ENCODE measurements at regions not wholly inside any gene's neighbourhood (a gene's known extent, or its start where the extent isn't known, plus 50 kb on each side); places are given as distances from the start of the nearest gene placed in this dataset.
"Not testable (repeated sequence)": the region's sequence is repeated elsewhere in the genome, so short reads cannot be mapped to it uniquely, and the experiment has no call there.

DNA sequence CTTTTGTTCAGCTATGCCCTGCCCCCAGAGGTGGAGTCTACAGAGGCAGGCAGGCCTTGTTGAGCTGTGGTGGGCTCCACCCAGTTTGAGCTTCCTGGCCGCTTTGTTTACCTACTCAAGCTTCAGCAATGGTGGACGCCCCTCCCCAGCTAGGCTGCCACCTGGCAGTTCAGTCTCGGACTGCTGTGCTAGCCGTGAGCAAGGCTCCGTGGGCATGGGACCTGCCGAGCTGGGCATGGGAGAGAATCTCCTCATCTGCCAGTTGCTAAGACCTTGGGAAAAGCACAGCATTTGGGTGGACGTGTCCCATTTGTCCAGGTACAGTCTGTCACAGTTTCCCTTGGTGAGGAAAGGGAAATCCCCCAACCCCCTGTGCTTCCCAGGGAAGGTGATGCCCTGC lies 270.0 kb upstream of the TCERG1L start:
- not testable (repeated sequence) for DNase-seq (ENCODE audit: low spot score)

DNA sequence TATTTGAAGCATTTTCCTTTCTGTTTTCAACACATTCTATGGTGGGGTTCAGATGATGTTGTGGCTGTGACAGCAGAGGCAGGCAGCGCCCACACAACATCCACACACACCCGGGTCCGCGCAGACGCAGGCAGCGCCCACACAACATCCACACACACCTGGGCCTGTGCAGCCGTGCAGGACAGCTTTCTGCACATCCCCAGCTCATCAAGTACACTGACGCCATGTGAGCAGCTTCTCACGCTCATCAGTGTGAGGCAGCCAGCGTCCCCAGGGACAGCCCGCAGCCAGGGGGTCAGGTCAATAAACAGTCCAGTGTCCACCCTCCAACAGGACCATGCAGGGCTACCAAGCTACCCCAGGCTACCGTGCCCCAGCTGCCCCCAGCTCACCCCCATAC lies 272.8 kb upstream of the TCERG1L start:
- DNase-seq (ENCODE audit: low spot score) = no peak

DNA sequence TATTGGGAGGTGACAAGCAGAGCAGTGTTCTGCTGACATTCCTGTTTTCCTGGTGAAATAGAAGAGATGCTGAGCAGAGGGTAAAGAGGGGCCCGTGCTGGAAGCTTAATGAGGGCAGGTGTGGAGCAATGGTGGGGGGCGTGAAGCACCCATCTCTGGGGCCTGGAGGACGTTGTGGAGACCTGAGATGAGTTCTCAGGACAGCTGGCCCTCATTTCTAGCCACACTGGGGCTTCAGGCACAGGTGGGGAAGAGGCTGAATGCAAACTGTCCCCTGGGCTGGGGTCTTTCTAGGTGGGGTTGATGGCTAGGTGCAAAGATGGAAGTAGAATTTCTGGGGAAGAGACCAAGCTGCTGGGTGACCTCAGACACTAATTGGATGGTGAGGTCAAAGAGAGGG lies 274.2 kb upstream of the TCERG1L start:
- no peak for DNase-seq (ENCODE audit: low spot score)

DNA sequence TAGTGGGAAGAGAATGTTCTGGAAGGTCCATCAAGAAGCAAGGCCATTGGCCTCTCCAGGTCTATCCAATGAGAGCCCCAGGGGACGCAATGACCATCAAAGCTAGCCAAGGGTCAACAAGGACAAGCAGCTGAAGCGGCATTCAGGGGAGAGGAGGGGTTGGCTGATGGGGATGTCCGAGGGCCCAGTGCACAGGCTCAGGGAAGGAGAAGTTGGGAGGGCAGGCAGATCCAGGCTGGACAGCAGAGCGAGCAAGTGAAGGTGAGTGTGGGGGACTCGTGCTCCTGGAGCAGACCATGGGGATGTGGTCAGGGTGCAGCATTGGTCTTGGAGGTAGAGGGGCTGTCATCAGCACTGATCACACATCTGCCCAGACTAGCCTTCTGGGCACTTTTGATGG lies 275.4 kb upstream of the TCERG1L start:
- DNase-seq (ENCODE audit: low spot score) = no peak

DNA sequence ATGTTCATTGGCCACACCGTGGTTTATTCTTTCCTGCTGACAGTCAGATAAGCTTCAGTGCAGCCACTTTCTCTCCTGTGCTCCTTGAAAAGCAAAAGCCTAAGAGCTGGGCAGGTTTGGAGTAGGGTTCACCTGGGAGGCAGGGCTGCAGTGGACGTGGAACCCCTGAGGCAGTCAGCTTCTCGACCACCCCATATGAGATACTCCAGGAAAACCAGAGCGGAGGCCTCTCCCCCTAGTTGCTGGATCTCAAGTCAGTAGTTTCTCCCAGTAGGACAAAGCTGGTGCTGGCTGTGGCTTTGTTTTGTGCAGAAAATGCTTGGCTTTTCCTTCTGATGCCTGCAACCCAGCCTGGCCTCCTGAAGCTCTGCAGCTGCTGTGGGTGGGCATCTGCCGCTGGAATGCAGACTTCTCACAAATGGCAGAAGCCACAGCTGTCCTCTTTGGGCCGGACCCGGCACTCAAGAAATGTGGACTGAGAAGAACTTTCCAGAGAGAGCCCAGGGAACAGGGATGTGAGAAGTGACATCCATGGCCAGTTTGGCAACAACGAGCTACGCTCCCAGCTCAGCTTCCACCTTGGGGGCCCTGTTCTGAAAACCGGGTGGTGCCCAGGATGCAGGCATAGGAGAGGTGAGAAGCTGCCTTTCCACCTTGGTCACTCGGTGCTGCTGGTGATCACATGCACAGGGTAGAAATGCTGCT lies 276.6 kb upstream of the TCERG1L start:
- no peak for DNase-seq (ENCODE audit: low spot score)

DNA sequence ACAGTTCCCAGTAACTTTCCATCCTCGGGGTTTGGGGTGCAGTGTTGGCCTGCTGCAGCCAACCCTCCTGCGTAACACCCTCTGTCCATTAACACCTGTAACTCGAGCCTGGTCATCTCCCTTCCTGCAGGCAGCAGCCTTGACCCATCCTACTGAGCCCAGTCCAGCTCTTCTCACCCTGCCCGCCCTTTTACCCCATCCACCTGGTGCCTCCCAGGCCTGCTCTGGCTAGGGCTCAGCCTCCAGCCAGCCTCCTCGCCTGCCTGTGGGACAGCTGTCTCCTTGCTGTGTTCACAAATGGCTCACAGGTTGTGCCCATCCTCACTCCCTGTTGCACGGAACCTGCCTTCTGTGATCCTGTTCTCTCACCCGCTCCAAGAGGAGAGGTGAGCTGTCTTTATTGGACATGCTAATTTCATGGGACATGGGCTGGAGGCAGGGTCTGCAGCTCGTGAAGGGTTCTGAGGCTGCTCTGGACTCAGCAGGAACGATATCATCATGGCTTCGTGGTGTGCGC lies 277.2 kb upstream of the TCERG1L start:
- DNase-seq (ENCODE audit: low spot score) = no peak

DNA sequence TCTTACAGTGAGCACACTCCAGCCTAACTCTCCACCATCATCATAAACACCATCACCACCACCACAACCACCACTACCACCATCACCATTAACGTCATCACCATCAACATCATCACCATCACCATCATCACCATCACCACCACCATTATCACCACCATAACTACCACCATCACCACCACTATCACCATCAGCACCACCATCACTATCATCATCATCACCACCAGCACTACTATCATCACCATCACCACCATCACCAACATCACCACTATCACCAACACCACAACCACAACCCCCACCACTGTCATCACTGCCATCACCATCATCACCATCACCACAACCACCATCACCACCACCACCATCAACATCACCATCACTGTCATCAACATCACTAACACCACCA lies 279.0 kb upstream of the TCERG1L start:
- DNase-seq (ENCODE audit: low spot score) = no peak

DNA sequence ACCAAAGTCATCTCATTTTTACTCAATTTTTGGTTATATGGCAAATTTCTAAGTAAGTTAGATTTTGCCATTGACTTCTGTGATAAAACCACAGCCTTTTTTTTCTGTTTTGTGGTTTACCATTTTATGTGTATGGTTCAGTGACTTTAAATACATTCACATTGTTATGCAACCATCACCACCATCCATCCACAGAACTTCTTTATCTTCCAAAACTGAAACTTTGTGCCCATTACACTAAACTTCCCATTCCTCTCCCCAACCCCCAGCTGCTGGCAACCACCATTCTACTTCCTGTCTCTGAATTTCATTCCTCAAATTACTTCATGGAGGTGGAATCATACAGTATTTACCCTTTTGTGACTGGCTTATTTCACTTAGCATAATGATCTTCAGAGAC lies 280.4 kb upstream of the TCERG1L start:
- DNase-seq (ENCODE audit: low spot score) = no peak

DNA sequence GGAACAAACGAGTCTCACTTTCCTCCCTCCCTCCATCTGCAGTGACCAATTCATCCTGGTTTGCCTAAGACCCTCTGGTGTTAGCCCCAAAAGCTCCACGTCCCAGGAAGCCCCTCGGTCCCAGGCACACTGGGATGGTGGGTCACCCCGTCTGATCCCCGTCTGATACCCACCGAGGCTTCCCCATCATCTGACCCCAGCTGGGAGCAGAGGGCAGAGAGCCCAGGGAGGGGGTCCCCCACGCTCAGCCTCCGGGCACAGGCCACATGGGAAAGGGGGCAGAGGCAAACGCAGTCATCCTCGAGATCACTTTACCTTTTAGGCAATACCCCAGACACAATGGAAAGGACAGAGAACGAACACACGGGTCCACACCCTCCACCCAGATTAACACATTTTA lies 291.6 kb upstream of the PPP2R2D start:
- no peak for DNase-seq (ENCODE audit: low spot score)

DNA sequence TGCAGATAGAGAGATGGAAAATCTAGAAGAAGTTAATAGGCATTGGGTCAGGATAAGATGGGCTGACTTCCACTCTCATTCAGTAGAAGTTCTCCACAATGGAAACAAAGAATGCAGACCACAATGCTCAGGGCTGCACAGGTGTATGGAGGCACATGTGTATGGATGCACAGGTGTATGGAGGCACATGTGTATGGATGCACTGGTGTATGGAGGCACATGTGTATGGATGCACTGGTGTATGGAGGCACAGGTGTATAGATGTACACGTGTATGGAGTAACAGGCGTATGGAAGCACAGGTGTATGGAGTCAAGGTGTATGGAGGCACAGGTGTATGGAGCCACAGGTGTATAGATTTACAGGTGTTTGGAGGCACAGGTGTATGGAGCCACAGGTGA lies 285.7 kb upstream of the PPP2R2D start:
- DNase-seq (ENCODE audit: low spot score) = no peak

DNA sequence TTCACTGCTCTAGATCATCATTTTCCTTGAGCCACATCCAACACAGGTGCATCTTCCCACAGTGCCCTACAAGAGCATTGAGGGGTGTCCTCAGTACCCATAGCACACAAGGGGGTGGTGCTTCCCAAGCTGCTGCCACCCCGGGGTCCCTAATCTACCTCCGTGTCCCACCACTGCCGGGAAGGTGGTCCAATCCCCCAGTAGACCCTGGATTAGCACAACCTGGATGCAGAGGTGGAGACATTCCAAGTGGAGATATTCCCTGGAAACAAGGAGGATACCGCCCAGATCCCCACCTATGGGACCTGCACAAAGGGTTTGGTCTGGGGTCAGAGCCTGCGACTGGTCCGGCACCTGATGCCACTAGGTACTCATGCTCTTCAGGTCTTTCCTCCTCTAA lies 284.8 kb upstream of the PPP2R2D start:
- DNase-seq (ENCODE audit: low spot score) = no peak

DNA sequence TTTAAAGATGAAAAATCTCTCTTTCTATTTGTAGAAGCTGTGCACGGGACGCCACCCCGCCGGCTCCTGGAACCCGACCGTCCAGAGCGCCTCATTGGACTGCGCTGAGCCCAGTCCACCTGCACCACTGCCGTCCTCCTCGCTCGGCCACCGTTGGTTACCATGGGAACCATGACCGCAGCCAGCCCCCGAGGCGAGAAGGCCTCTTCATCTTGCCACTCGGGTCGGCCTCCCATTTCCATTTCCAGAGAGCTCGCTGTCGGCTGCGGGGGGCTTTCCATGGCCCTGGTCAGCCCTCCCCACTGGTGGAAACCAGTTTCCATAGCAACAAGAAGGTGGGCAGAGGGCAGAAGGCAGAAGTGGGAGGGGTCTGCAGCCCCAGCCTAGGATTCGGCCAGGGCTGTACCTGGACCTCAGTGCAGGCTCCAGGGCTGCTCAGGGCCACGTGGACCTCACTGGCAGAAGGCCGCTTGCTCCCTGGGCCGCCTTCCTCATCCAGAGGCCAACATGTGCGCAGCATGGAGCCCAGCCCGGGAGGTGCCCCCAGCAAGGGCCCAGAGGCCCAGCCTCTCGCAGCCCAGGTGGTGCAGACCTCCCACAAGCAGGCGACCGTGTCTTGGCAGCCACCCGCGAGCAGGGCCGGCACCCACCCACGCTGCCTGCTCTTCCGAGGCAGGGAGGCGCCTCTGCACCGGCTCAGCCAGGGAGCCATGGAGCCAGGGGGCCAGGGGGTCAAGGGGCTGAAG lies 283.5 kb upstream of the PPP2R2D start:
- no peak for DNase-seq (ENCODE audit: low spot score)

DNA sequence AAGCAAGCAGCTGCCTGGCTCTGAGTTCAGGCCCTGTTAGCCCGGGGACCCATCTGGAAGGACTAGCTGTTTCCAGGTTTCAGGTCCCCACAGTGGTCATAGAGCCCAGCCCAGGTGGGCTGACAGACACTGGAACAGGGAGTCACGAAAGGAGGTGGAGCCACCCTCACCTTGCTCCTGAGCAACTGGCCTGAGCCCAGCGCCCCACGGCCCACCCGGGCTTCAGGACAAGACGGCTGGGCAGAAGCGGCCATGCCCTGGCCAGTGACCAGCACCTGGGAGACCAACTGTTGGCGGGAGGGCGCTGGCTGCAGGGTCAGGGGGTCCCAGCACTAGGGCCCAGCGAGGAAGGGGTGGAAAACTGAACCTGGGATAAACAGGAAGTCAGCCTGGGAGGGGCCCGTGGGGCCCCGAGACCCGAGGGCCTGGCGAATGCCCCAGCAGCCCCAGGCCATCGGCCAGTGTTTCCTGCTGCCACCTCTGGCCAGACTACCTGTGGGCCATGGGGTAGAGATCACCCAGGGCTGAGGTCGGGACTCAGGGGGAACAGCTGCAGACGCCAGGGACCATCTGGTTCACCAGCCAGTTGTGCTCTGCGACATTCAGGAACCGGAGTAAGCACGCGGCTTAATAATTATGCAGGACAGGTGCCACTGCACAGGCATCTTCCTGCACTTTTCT lies 282.1 kb upstream of the PPP2R2D start:
- DNase-seq (ENCODE audit: low spot score) = no peak

DNA sequence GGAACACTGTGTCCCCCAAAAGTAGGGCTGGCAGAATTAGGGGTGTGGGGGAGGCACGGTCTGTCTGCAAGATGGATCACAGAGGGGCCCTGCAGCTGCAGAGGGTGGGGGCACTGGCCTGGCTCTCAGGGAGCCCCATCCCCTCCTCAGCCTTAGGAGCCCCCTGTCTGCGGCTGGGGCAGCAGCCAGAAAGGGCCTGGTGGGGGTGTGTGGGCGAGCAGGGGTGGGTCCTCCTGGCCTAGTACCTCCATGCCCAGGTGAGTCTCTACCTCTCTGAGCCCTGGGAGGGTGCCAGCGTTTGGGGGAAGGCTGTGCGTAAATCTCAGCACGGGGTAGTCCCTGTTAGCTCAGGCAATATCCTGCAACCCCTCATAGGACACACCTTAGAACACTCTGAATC lies 280.5 kb upstream of the PPP2R2D start:
- no peak for DNase-seq (ENCODE audit: low spot score)

DNA sequence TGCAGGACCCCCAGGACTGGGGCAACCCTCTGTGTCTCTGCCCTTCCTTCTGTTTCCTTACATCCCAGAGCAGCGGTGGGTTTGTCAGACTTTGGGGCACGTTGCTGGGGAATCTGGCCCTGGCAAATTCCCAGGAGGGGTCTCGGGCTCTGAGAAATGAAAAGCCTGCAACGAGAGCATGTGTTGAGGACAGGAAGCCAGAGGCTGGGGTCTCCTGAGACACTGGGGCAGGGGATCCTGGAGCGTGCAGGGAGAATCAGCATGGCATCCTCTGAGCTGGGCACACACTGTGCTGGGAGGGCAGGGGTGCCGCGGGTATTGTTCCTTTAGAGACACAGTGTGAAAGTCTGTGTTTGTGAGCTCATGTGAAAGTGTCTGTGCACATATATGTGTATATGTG lies 279.9 kb upstream of the PPP2R2D start:
- DNase-seq (ENCODE audit: low spot score) = no peak

DNA sequence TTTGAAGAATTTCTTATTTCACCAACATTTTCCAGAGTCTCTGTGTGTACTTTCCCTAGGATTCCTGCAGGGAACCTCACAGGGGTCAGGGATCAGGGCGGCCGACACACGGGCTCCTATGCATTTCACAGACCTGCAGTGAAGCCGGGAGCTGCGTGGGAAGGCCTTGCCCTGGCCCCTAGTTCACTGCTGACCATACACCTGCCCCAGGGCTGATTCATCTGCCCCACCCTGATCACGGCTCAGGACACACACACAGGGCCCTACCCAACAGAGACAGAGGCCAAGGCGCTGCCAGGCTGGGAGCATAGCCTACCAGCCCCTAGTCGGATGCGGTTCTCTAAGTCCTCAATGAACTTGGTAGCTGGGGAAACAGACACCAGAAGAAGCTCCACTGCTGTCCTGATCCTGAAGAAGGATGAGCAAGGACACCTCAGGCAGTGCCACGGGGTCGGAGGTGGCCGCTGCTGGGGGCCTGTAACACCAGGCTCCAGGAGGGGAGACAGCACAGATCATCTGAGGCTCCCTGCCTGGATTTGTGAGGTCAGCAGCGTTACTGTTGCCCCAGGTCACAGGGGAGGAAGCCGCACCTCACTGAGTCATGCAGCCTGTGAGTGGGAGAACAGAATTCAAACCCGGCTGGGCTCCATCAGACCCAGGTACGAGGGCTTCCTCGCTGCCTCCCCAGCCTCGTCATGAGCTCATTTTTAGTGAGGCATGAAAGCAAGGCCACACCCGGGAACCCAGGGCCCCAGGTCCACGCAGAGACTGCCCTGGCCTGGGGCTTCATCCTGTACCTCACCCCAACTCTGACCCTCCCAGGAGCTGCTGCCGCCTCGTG lies 278.8 kb upstream of the PPP2R2D start:
- no peak for DNase-seq (ENCODE audit: low spot score)

DNA sequence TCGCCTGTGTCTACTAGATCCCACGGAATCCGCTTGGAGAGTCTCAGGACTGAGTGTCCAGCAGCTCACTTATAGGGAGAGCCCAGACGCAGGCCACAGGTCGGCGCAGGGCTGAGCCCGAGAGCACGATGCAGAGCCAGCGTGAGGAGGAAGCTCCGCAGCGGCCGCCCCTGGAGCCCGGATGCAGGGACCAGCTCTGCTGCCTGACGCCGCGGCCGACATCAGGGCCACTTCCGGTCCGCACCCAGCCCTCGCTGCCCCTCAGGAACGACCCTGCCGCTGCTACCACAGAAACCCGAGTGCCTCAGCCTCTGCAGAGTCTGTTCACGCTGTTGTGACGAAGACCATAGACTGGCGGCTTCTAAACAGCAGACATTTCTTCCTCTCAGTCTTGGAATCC lies 275.8 kb upstream of the PPP2R2D start:
- DNase-seq (ENCODE audit: low spot score) = no peak

DNA sequence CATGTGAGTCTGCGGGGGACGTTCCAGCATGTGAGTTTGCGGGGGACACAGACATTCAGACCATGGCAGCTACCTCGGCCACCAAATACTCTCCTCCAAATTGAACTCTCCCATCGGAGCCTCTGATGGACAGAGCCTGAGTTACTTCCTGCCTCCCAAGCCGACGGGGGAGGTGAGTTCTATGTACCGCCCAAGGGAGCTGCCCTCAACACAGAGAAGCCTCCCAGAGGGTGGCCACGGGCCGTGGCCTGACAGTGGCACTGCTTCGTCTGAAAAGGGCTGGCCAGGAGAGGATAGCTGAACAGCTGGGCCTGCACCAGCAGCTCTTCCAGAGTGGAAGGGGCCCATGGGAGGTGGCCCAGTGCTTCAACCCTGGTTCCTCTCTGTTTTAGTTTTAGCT lies 274.5 kb upstream of the PPP2R2D start:
- DNase-seq (ENCODE audit: low spot score) = no peak

DNA sequence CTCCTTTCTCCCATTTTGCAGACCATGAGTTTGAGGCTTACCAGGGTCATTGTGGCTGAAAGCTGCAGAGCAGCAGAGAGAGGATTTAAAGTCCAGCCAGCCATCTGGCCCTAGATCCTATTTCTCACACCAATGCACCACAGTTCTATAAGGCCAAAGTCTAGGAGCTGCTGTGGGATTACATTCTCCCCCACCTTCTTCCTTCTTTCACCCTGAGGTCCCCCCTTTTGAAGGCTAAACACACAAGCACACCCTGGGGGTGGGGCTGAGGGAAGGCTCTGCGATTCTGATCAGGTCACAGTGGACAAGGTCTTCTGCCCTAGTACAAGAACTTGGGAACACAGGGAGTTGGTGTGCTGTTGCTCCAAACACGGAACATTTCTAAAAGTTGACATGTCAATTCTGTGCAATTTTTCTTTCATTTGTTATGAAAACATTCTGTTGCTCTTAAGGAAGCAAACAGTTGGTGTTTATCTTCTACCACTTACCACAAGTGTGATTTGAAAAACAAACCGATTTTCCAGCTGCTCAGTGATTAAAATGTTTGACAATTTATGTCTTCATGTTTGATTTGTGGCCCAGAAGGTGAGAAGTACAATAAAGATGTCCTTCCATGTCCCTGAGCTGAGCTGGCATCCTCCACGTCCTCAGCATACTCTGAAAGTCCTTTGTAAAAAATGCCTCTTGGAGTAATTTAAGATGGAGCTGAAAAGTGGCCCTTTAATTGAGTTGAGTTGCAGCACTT lies 271.6 kb upstream of the PPP2R2D start:
- DNase-seq (ENCODE audit: low spot score) = no peak

DNA sequence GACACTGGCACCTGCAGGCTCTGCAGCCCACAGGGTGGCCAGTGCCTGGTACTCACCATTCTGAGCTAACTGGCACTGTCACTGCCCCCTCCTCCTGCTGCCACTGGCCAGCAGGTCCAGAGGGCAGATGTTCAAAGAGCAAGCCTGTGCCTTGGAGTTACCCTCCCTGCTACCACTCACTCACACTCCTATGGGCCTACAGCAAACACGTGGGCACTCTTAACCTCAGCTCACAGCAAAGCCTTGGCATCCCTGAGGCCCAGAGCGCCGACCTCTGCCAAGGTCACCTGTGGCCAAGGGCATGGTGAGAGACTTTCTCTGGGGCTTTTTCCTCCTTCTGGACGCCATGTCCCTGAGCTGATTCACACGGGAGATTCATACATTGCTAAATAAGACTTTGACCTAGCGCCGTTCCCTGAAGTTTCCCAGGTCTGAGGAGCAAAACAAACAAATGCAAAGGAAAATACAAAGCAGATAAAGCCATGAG lies 270.0 kb upstream of the PPP2R2D start:
- no peak for DNase-seq (ENCODE audit: low spot score)

DNA sequence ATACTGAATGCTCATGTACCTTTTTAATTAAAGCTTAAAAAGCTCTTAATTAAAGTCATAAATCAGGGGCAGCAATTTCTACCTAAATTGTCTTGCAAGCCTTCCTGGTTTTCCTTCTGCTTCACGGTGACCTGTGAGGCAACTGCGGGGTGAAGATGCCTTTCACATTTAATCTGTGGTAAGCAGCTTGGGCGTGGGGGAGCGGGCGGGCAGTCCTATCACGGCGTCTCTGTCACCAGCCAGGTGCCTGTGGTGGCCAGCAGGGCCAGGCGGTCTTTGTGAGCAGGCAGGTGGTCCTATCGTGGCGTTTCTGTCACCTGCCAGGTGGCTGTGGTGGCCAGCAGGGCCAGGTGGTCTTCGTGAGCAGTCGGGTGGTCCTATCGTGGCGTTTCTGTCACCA lies 269.2 kb upstream of the PPP2R2D start:
- DNase-seq (ENCODE audit: low spot score) = no peak

Data from NAMALWA (cell line).